HEK293 (cell line): ENCODE measurements at regions not wholly inside any gene's neighbourhood (a gene's known extent, or its start where the extent isn't known, plus 50 kb on each side); places are given as distances from the start of the nearest gene placed in this dataset.

ENCODE experiments used
- CTCF ChIA-PET: fragments of 350-600 bp; formaldehyde crosslinking; extraction: SDS; loops from one replicate; lab custom pipeline; 2021; ENCODE audit warnings: antibody characterized with exemption; lab: Yijun Ruan, JAX
- POLR2A ChIA-PET: fragments of 300-600 bp; formaldehyde crosslinking; extraction: SDS; loops from one replicate; lab custom pipeline; 2020; ENCODE audit warnings: antibody characterized with exemption, inconsistent platforms; lab: Yijun Ruan, JAX
- H3K27ac ChIP-seq: fragments of 200-500 bp; sonication (Bioruptor generic); 2 replicates; pipeline ENCODE4 v1.5.1; 2014; ENCODE audit warnings: low read depth, low read length, control low read depth, inconsistent platforms; ENCODE audit errors: extremely low read depth
- H3K36me3 ChIP-seq, 2 experiments: fragments of 200-500 bp in 1 of 2; sonication (Bioruptor generic) in 1 of 2; 1 replicate in 1 of 2; 2 replicates in 1 of 2; pipeline ENCODE4 v1.5.1; 2014 to 2017; ENCODE audit warnings: inconsistent platforms in 2 of 2, low read length in 2 of 2; ENCODE audit not compliant: control insufficient read depth in 2 of 2, insufficient read depth in 1 of 2
- H3K4me1 ChIP-seq: fragments of 200-500 bp; sonication (Bioruptor generic); 2 replicates; pipeline ENCODE4 v1.5.1; 2014; ENCODE audit warnings: mild to moderate bottlenecking, low read length, inconsistent platforms; ENCODE audit not compliant: control insufficient read depth, insufficient read depth
- H3K4me3 ChIP-seq: 2 replicates; pipeline ENCODE4 v1.5.1; 2011; ENCODE audit warnings: low read depth, mild to moderate bottlenecking, control low read depth, low read length, moderate library complexity
- H3K9me3 ChIP-seq: fragments of 200-500 bp; sonication (Bioruptor generic); 2 replicates; pipeline ENCODE4 v1.5.1; 2014; ENCODE audit warnings: low read depth, low read length, inconsistent platforms; ENCODE audit not compliant: control insufficient read depth, insufficient read depth
- PRDM10 ChIP-seq: fragments of 450-650 bp; formaldehyde crosslinking; IDR thresholded peaks from 2 replicates; pipeline ENCODE4 v1.5.1; 2016; ENCODE audit warnings: missing biosample characterization, missing genetic modification characterization
- PRDM2 ChIP-seq: fragments of 450-650 bp; formaldehyde crosslinking; IDR thresholded peaks from 2 replicates; pipeline ENCODE4 v1.5.1; 2016; ENCODE audit warnings: missing biosample characterization, missing genetic modification characterization, borderline replicate concordance
- SCRT2 ChIP-seq: fragments of 450-650 bp; formaldehyde crosslinking; IDR thresholded peaks from 2 replicates; pipeline ENCODE4 v1.5.1; 2016; ENCODE audit warnings: missing biosample characterization, missing genetic modification characterization
- SETDB1 ChIP-seq: IDR thresholded peaks from one replicate; pipeline ENCODE4 v1.6.1; 2017; ENCODE audit warnings: mild to moderate bottlenecking, low read length, moderate library complexity, mixed read lengths; ENCODE audit not compliant: insufficient read length
- YY2 ChIP-seq: fragments of 450-650 bp; formaldehyde crosslinking; IDR thresholded peaks from 2 replicates; pipeline ENCODE4 v1.5.1; 2016; ENCODE audit warnings: missing biosample characterization, missing genetic modification characterization
- ZBTB17 ChIP-seq: fragments of 450-650 bp; formaldehyde crosslinking; IDR thresholded peaks from 2 replicates; pipeline ENCODE4 v1.5.1; 2016; ENCODE audit warnings: missing biosample characterization, missing genetic modification characterization
- ZBTB44 ChIP-seq: fragments of 450-650 bp; IDR thresholded peaks from 2 replicates; pipeline ENCODE4 v1.5.1; 2018; ENCODE audit warnings: missing biosample characterization, mild to moderate bottlenecking, missing genetic modification characterization
- ZBTB49 ChIP-seq: fragments of 450-650 bp; formaldehyde crosslinking; IDR thresholded peaks from 2 replicates; pipeline ENCODE4 v1.5.1; 2016; ENCODE audit warnings: missing biosample characterization, missing genetic modification characterization, low read depth
- ZBTB8A ChIP-seq: fragments of 450-650 bp; formaldehyde crosslinking; IDR thresholded peaks from 2 replicates; pipeline ENCODE4 v1.5.1; 2016; ENCODE audit warnings: missing biosample characterization, missing genetic modification characterization
- ZNF155 ChIP-seq: fragments of 450-650 bp; formaldehyde crosslinking; IDR thresholded peaks from 2 replicates; pipeline ENCODE4 v1.5.1; 2016; ENCODE audit warnings: missing biosample characterization, missing genetic modification characterization
- ZNF37A ChIP-seq: fragments of 450-650 bp; IDR thresholded peaks from 2 replicates; pipeline ENCODE4 v1.5.1; 2018; ENCODE audit warnings: missing biosample characterization, missing genetic modification characterization
- ZNF624 ChIP-seq: fragments of 450-650 bp; formaldehyde crosslinking; IDR thresholded peaks from 2 replicates; pipeline ENCODE4 v1.5.1; 2017; ENCODE audit warnings: missing biosample characterization, missing genetic modification characterization
- ZNF777 ChIP-seq: fragments of 450-650 bp; formaldehyde crosslinking; IDR thresholded peaks from 2 replicates; pipeline ENCODE4 v1.5.1; 2017; ENCODE audit warnings: missing biosample characterization, missing genetic modification characterization, borderline replicate concordance
- ZNF837 ChIP-seq: fragments of 450-650 bp; formaldehyde crosslinking; IDR thresholded peaks from 2 replicates; pipeline ENCODE4 v1.5.1; 2016; ENCODE audit warnings: missing biosample characterization, missing genetic modification characterization
- ZNF843 ChIP-seq: fragments of 450-650 bp; formaldehyde crosslinking; IDR thresholded peaks from 2 replicates; pipeline ENCODE4 v1.5.1; 2016; ENCODE audit warnings: missing biosample characterization, missing genetic modification characterization
- ZSCAN4 ChIP-seq: fragments of 450-650 bp; formaldehyde crosslinking; IDR thresholded peaks from 2 replicates; pipeline ENCODE4 v1.5.1; 2017; ENCODE audit warnings: missing biosample characterization, missing genetic modification characterization

- POLR2A ChIA-PET, result no interaction called here
- CTCF ChIA-PET, result interaction anchor here (0.6 to 0.9 kb wide), 2 partner anchors 10 to 1109 kb away, joined by 3 read pairs; no protein-coding TSS in a partner anchor
- Histone ChIP-seq H3K4me1 (no peaks in the 10 kb centered on the region), H3K27ac (no peak overlapping the region), H3K36me3 (no peaks in the 10 kb centered on the region), H3K4me3 (no peak overlapping the region)
- TF ChIP-seq SCRT2 (tag by site-specific recombination) (no peak), PRDM10 (no peak), ZNF37A (tag by site-specific recombination) (no peak)
- TF ChIP-seq, all 188 proteins: peak for 0
- H3K9me3 ChIP-seq, result no peaks in the 10 kb centered on the region
Observed at GRCh38 chr12:115088995-115089841, 405.2 kb upstream of the TBX3 start.

- POLR2A ChIA-PET, result no interaction called here
- no peaks in the 10 kb centered on the region for H3K36me3 ChIP-seq
- no peaks in the 10 kb centered on the region for H3K9me3 ChIP-seq
- H3K4me3 ChIP-seq, result no peak overlapping the region
- CTCF ChIA-PET, result interaction anchor here (0.9 kb wide), 1 partner anchor 9 kb away, joined by 3 read pairs; no protein-coding TSS in a partner anchor
- H3K4me1 ChIP-seq, result no peaks in the 10 kb centered on the region
- no peak overlapping the region for H3K27ac ChIP-seq
- TF ChIP-seq ZSCAN4 (no peak), ZBTB17 (tag by site-specific recombination) (no peak), ZNF837 (tag by site-specific recombination) (no peak), YY2 (tag by site-specific recombination) (no peak), SETDB1 (no peak), ZNF843 (tag by site-specific recombination) (no peak), ZBTB8A (tag by site-specific recombination) (no peak), ZBTB49 (tag by site-specific recombination) (no peak), ZNF777 (tag by site-specific recombination) (no peak), ZNF155 (tag by site-specific recombination) (no peak), PRDM2 (tag by site-specific recombination) (no peak), ZNF624 (tag by site-specific recombination) (no peak), ZBTB44 (no peak)
Observed at GRCh38 chr12:115088328-115088994, 404.5 kb upstream of the TBX3 start.
